ENCODE measurements at regions not wholly inside any gene's neighbourhood (a gene's known extent, or its start where the extent isn't known, plus 50 kb on each side); places are given as distances from the start of the nearest gene placed in this dataset.

- TF ChIP-seq POLR2A (IDR thresholded peaks at IDR 0.05) (no peak), CTCF (IDR thresholded peaks at IDR 0.05) (no peak)
Observed at GRCh38 chr17:65417406-65418221, 143.8 kb downstream of the AXIN2 start.

Measured in right lobe of liver (tissue), 4 donors.